Stomach (tissue), 8 donors: ENCODE measurements at regions not wholly inside any gene's neighbourhood (a gene's known extent, or its start where the extent isn't known, plus 50 kb on each side); places are given as distances from the start of the nearest gene placed in this dataset.

Experiments
- DNase-seq, 2 donors: peaks; one replicate each; pipeline versions ENCODE4 v3.0.0 to v3.0.0-alpha.2; 2013 to 2019
- H3K27ac ChIP-seq, 5 donors: fragments of 200-600 bp in 4 of 5; sonication (generic) in 4 of 5; one replicate each; pipeline ENCODE4 v1.5.1; 2013 to 2019; ENCODE audit warnings: mild to moderate bottlenecking in 1 of 5, moderate library complexity in 1 of 5
- H3K27me3 ChIP-seq, 3 donors: fragments of 200-600 bp; sonication (generic); one replicate each; pipeline ENCODE4 v1.5.1; 2017 to 2019; ENCODE audit warnings: mixed run types in 1 of 3
- H3K36me3 ChIP-seq, 4 donors: fragments of 200-600 bp; sonication (generic); 1 replicate in 3 of 4; 2 replicates in 1 of 4; pipeline ENCODE4 v1.5.1; 2016 to 2019
- H3K4me1 ChIP-seq, 4 donors: fragments of 200-600 bp; sonication (generic); one replicate each; pipeline ENCODE4 v1.5.1; 2016 to 2019
- H3K4me3 ChIP-seq, 4 donors: fragments of 200-600 bp; sonication (generic) in 3 of 4; one replicate each; pipeline ENCODE4 v1.5.1; 2016 to 2019; ENCODE audit warnings: mild to moderate bottlenecking in 1 of 4
- H3K9me3 ChIP-seq, 4 donors: fragments of 200-600 bp; sonication (generic); one replicate each; pipeline ENCODE4 v1.5.1; 2016 to 2019
- CTCF ChIP-seq, 7 experiments: fragments of 450-650 bp in 4 of 7; fragments of 200-600 bp in 3 of 7; sonication (generic) in 3 of 7; IDR thresholded peaks; one replicate each; pipeline ENCODE4 v1.5.1; 2016 to 2019; ENCODE audit warnings: antibody characterized with exemption in 7 of 7, control low read depth in 2 of 7, mild to moderate bottlenecking in 1 of 7
- EP300 ChIP-seq: sonication (generic); formaldehyde crosslinking; IDR thresholded peaks from one replicate; pipeline ENCODE4 v1.6.1; 2017; ENCODE audit warnings: antibody characterized with exemption
- POLR2A ChIP-seq, 4 donors: fragments of 450-650 bp; IDR thresholded peaks; one replicate each; pipeline ENCODE4 v1.6.1; 2016; ENCODE audit warnings: antibody characterized with exemption in 4 of 4, control low read depth in 2 of 4, mild to moderate bottlenecking in 1 of 4, moderate library complexity in 1 of 4
- POLR2AphosphoS5 ChIP-seq, 3 donors: sonication (generic); formaldehyde crosslinking; IDR thresholded peaks; one replicate each; pipeline ENCODE4 v1.6.1; 2016; ENCODE audit warnings: antibody characterized with exemption in 3 of 3
- WGBS, 5 donors: extraction: QIAGEN DNeasy Blood & Tissue Kit in 3 of 5; methylation state at CpG; one replicate each; pipeline versions ENCODE4 v1.1.5 to v1.1.7; 2013 to 2018; 5-methylcytosine and 5-hydroxymethylcytosine counted together
- intact Hi-C: fragments of 100-400 bp; cut with DNase I; formaldehyde crosslinking; loops from one replicate; pipeline ENCODE4 v1.15.1; 2023; ENCODE audit warnings: low total_unique reads
- donor health status: healthy with polysubstance abuse.
- donor health status: Bipolar disorder and iron deficiency.
- donor health status: healthy.

GRCh38 chr11:134716582-134716981 is 304.5 kb upstream of the B3GAT1 start:
- 51 to 66% (median 57%) methylated on average over 4 of the region's 4 CpGs for WGBS, 5 donors
- no peak for TF ChIP-seq POLR2AphosphoS5 (IDR thresholded peaks at IDR 0.05)
- TF ChIP-seq POLR2A (IDR thresholded peaks at IDR 0.05) = no peak
- TF ChIP-seq CTCF (IDR thresholded peaks at IDR 0.05) = no peak
- TF ChIP-seq EP300 = no peak
- intact Hi-C loops = no loop called here

GRCh38 chr11:134714021-134714656 is 302.1 kb upstream of the B3GAT1 start:
- Histone ChIP-seq H3K36me3 (no peaks in the 10 kb centered on the region), H3K4me3 (no peak overlapping the region), H3K4me1 (no peaks in the 10 kb centered on the region), H3K27ac (no peak overlapping the region), H3K9me3 (no peaks in the 10 kb centered on the region), H3K27me3 (peaks cover 0 to 19% (median 3%) of the 10 kb centered on the region in 3 donors)
- intact Hi-C loops = no loop called here
- DNase-seq = no peak
- 46 to 62% (median 59%) methylated on average over 9 to 10 of the region's 10 CpGs for WGBS, 5 donors
- no peak for TF ChIP-seq EP300
- no peak for TF ChIP-seq POLR2AphosphoS5 (IDR thresholded peaks at IDR 0.05)
- no peak for TF ChIP-seq CTCF (IDR thresholded peaks at IDR 0.05)
- no peak for TF ChIP-seq POLR2A (IDR thresholded peaks at IDR 0.05)

More at GRCh38 chr11:134716582-134716981, 304.5 kb upstream of the B3GAT1 start:
- Histone ChIP-seq H3K36me3 (no peaks in the 10 kb centered on the region), H3K4me1 (no peaks in the 10 kb centered on the region), H3K9me3 (no peaks in the 10 kb centered on the region), H3K27me3 (peaks cover 0 to 19% (median 3%) of the 10 kb centered on the region in 3 donors), H3K4me3 (no peak overlapping the region), H3K27ac (no peak overlapping the region)
- DNase-seq = no peak

GRCh38 chr11:134712228-134713145 is 300.4 kb upstream of the B3GAT1 start:
- no peak for TF ChIP-seq EP300
- TF ChIP-seq CTCF (IDR thresholded peaks at IDR 0.05) = no peak
- TF ChIP-seq POLR2A (IDR thresholded peaks at IDR 0.05) = no peak
- TF ChIP-seq POLR2AphosphoS5 (IDR thresholded peaks at IDR 0.05) = no peak
- DNase-seq = no peak
- intact Hi-C loops = no loop called here
- no peaks in the 10 kb centered on the region for H3K36me3 ChIP-seq
- 80 to 83% (median 82%) methylated on average over 40 to 47 of the region's 47 CpGs for WGBS, 5 donors
- no peaks in the 10 kb centered on the region for H3K4me1 ChIP-seq
- H3K9me3 ChIP-seq = no peaks in the 10 kb centered on the region
- H3K27ac ChIP-seq = no peak overlapping the region
- no peak overlapping the region for H3K4me3 ChIP-seq
- peaks cover 0 to 15% (median 3%) of the 10 kb centered on the region in 3 donors for H3K27me3 ChIP-seq

DNA sequence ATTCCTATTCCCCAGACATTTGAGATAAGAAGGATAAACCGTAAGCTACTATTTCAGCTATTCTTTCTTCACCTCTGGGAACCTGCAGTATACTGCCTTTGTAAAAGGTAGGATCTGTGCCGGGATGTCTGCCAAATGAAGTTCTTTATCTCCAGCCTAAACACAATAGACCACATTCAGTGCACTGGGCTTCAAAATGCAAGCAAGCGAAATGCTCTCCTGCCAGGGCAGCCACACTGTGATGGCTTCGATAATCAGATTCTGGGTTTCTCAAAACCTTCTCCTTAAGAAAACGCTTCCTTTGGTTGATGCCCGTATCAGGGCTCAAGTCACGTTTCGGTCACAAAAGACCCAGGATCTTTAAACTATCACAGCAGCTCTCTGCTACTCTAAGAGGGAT is 299.5 kb upstream of the B3GAT1 start:
- Histone ChIP-seq H3K9me3 (no peaks in the 10 kb centered on the region), H3K27ac (no peak overlapping the region), H3K4me3 (no peak overlapping the region), H3K4me1 (no peaks in the 10 kb centered on the region), H3K27me3 (peaks cover 0 to 10% (median 3%) of the 10 kb centered on the region in 3 donors), H3K36me3 (no peaks in the 10 kb centered on the region)
- intact Hi-C loops = no loop called here
- 48 to 60% (median 52%) methylated on average over 8 of the region's 8 CpGs for WGBS, 5 donors
- no peak for TF ChIP-seq POLR2AphosphoS5 (IDR thresholded peaks at IDR 0.05)
- no peak for TF ChIP-seq CTCF (IDR thresholded peaks at IDR 0.05)
- TF ChIP-seq POLR2A (IDR thresholded peaks at IDR 0.05) = no peak
- TF ChIP-seq EP300 = no peak
- no peak for DNase-seq
